Posterior cingulate gyrus (tissue), 11 donors: ENCODE measurements at regions not wholly inside any gene's neighbourhood (a gene's known extent, or its start where the extent isn't known, plus 50 kb on each side); places are given as distances from the start of the nearest gene placed in this dataset.

Source experiments
- DNase-seq, 10 donors: peaks; one replicate each; pipeline versions ENCODE4 v3.0.0 to v3.0.0-alpha.2; 2020 to 2021; ENCODE audit warnings: mixed read lengths in 3 of 10
- intact Hi-C: fragments of 100-400 bp; cut with DNase I; formaldehyde crosslinking; loops from one replicate; pipeline ENCODE4 v1.15.1; 2023

DNA sequence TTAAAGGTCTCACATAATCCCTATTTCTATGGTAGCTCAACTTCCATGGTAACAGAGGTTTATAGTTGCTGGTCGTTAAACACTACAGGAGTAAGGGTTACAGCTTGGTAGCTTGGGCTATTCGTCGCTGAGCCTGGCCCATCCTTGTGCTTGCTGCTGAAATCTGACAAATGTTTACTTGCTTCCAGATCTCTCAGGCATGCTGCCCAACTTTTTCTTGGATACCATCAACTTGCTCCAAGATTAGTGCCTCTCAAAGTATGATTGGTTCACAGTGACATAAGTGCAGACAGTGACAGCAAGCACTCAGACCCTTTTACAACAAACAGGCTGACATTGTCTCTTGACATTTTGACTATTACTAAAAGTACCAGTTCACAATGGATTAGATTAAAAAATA lies 231.8 kb downstream of the KCNS3 start:
- no peak for DNase-seq
- intact Hi-C loops: no loop called here

DNA sequence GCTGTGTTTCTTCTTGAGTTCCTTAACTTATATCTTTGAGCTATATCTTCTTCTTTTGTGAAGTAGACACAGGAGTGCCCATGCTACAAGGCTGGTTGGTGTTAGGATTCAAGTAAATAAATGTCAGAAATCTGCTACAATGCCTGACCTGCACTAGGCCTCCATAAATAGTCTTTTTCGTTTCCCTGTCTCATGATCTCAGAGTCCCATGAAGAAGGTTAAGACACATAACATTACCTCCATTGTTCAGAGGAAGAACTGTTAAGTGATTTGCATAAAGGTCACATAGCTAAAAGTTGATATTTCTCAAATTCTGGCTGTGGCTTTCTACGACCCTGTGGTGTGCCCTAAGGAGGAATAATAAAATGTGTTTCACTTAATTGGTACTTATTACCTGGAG lies 228.4 kb downstream of the KCNS3 start:
- no peak for DNase-seq
- intact Hi-C loops: no loop called here

DNA sequence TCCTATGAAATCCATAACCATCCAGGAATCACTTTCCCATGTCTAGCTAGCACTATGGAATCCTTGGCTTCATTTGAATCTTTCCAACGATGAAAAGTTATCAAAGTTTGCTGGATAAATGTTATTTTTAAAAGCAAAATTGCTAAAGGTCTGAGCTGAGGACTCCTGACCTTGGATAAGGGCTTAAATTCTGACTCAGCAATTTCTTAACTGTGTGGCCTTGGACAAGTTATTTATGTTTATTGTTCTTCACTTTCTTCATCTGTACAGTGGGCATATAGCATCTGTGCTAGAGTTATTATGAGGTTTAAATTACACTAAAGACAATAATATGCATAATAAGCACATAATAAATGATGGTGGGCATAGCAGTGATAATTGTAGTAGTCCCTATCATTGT lies 227.5 kb downstream of the KCNS3 start:
- intact Hi-C loops: no loop called here
- DNase-seq: no peak

DNA sequence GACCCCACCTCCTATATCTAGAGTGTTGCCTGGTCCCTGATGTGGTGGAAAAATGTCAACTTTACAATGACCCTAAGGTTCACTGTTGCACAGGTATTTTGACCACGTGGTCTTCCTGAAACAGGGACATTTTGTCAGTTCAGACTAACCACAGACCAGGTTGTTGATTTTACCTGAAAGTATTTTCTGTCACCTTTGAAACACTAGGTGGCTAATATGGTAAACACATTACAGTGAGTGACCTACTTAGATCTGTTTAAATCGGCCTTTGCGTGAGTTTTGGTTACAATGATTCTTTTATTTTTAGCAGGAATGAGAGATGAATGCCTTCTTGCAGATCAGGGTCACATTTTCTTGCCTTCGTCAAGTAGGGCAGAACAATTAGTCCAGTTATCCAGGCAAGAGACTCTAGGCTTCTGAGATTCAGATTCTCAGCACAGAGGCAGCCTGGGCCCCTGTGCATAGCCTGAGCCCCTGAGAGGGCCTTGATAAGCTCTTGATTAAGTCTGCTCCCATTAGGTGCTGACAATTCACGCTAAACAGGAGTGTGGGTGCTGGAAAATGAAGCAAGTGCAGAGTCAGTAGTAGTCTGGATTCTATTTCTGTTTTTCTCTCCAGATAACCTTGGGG lies 226.2 kb downstream of the KCNS3 start:
- intact Hi-C loops: no loop called here
- no peak for DNase-seq

DNA sequence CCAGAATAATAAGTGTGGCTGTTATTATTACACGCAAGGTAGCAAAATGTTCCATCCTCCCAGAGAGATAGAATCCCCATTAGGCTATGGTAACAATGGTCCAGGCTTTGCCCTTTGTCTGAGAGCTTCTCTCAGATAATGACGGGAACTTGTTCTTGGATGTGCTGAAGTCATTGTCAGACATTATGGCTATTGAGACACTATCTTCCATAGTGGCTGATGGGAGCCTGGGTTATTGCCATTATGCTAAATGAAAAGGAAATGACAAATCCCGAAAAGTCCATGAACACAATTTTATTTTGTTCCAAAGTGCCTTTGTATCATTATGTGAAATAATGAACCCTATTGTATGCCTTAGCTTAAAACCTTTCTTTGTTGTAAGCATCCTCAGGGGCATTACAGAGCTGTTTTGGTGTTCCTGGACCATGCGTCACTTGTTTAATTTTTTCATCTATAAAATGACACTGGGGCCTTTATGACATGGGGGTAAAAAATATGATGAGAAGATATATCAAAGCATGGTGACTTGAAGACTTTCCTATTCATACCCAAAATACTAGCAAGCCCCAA lies 218.5 kb downstream of the KCNS3 start:
- no peak for DNase-seq
- intact Hi-C loops: no loop called here

DNA sequence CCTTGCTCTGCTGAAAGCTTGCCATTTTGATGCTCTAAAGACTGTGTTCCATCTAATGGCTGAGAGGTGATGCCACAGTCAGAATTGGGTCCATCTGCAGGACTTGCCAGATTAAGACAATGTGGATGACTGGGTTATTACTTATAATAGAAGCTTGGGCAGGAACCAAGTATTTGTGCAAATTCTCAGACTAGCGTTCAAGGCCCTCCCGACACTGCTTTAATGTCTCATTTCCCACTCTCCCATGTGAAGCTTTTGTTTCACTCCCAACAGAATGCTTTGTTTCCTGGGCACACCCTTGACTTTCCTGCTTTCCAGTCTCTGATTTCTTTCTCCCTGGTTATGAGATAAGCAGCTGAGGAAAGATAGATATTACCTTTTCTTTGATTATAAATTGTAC lies 215.8 kb downstream of the KCNS3 start:
- intact Hi-C loops: no loop called here

DNA sequence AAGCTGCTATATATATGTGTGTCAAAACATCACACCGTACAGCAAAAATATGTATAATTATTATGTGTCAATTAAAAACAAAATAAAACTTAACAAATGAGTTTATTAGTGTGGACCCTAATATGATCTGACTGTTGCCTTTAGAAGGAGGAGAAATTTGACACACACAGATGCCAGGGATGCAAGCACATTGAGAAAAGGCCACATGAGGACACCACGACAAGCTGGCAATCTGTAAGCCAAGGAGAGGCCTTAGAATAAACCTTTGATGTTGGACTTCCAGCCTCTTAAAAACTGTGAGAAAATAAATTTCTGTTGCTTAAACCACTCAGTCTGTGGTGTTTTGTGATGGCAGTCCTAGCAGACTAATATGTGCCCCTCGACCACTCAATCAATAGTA lies 214.7 kb downstream of the KCNS3 start:
- intact Hi-C loops: no loop called here
- no peak for DNase-seq

More for the DNA sequence above, 215.8 kb downstream of the KCNS3 start:
- DNase-seq: no peak

DNA sequence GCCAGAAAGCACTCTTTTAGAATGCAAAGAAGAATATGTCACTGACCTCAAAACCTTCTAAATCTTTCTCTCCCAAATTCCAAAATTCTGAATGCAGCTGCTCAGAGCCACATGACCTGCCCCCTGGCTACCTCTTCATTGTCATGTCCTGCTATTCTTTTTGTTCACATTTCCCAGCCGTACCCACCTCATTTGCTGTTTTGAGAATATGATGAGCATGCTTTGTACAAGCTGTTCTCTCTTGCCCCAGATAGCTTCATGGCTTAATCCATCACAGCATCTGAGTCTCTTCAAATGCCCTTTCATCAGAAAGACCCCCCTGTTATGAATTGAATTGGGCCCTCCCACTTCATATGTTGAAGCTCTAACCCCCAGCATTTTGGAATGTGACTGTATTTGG lies 214.3 kb downstream of the KCNS3 start:
- intact Hi-C loops: no loop called here
- no peak for DNase-seq

DNA sequence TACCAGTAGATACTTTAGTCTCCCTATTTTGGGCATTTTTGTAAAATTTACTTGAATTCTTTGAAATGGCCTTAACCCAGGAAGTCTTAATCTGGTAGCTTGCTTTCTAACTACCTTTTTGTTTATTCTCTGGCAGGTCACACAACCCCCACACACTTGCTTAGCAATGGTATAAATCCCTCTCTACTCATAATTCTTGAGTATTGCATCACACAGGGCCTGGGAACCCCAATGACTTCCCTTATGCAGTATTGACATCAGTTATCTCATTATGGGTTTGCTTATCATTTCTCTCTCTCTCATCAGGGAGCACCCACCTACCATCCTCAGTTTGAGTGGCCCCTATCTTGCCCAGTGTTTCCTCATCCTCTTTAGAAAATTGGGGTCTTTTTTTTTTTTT lies 207.1 kb downstream of the KCNS3 start:
- no peak for DNase-seq
- intact Hi-C loops: no loop called here

DNA sequence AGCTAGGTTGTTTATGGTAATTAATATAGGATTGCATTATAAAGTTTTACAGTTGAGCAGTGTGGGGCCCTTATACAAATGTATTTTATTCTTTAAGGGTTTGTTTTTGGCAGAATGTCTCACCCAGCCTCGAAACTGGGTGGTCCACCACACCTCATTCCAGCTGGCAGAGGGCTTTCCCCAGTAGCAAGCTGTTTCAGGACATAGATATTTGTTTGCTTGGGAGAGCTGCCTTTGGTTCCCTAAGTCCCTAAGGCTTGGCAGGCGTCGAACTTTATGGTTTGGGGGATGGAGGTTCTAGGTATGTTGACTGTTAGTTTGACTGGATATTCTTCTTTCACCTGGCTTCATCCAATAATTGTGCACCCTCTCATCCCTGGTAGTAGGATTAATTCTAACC lies 205.9 kb downstream of the KCNS3 start:
- DNase-seq: no peak
- intact Hi-C loops: no loop called here

DNA sequence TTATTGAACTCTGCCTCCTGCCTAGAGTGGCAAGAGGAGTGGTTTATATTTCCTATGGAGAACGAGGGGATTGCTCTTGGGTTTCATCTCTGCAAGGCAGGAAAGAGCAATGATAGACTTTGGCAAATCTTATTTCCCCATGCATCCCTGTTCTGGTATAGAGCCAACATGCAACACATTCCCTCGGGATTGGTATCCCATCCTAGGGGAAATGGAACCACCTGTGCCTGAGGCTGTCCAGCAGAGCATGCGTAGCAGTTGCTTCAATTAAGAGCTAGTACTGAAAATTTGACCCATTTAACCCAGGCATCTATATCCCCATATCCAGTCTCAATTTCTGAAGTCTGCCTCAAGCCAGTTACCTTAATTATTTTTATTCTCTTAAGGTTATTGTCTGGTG lies 205.3 kb downstream of the KCNS3 start:
- DNase-seq: no peak
- intact Hi-C loops: no loop called here

DNA sequence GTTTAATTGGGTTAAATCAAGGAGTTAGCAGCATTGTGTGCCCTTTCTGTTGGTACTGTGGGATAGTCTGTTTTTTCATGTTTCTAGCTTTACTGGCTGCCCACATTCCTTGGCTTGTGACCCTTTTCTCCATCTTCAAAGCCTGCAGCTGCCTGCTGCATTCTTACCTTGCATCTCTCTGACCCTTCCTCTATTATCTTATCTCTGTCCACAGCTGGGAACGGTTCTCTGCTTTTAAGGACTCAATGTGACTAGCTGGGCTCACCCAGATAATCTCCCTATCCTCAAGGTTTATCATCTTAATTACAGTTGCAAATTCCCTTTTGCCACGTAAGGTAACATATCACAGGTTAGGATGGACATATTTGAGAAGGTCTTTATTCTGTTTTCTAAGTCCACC lies 199.7 kb downstream of the KCNS3 start:
- DNase-seq: no peak
- intact Hi-C loops: no loop called here

DNA sequence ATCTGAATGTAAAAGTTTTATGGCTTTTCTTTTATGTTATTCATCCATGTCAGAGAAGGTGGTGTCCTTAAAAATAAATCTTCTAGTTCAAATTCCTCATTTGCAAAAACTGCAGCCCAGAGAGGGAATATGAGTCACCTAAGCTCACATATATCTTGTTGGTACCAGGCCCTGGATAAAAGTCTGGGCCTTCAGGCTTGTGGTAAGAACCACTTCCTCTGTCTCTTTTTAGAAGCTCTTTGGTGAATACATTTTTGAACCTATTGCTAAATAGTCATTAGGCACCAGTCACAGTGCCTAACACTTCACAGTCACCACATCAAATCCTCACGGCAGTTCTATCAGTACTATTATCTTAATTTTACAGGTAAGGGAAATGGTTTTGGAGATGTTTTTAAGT lies 199.2 kb downstream of the KCNS3 start:
- no peak for DNase-seq
- intact Hi-C loops: no loop called here

DNA sequence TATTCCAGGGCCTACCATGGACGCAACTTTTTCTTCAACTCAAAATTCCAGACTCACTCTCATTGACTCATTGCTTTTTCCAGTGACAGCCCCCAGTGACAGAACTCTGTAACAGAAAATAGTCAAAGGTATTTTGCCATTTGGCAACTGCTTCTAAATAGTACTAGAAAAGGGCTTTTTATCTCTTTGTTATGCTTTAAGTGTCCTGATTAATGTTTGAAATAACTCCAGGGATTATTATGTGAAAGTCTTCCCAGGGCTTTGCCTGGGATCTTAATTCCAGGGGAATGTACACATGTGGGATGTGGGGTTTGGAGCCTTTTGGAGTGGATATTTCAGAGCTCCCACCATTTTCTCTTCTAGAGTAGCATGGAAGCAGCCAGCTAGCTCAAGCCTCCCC lies 198.8 kb downstream of the KCNS3 start:
- DNase-seq: no peak
- intact Hi-C loops: no loop called here

DNA sequence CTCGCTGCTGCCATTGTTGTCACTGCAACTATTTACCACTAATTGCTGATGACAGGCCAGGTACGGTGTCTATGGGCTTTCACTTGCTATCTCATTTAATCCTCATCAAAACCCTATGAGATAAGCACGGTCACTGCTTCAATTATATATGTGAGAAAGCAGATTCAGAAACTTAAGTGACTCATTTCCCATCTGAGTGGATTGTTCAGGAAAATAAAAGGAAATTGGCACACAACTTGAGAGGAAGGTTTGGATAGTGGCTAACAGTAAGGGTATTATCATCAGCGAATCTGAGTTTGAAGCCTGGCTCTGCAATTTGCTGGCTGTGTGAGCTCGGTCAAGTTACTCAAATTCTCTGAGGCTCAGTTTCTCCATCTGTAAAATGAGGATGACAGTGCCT lies 196.0 kb downstream of the KCNS3 start:
- intact Hi-C loops: no loop called here
- no peak for DNase-seq

DNA sequence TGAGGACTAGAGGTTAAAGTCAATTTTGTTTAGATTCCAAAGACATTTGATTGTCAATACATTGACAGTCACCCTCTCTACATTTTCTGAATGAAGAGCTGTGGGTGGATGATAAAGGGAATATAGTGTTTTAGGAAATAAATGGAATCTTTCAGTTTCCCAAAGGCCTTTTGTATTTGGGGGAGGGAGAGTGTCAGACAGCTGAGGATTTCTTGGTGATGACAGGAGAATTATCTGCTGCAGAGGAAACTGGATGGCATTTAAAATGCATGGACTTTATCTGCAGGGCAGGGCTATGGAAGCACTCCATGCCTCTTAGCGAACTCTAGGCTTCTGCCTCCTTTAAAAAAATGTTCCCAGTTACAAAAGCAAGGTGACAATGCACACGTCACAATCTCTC lies 195.1 kb downstream of the KCNS3 start:
- intact Hi-C loops: no loop called here
- DNase-seq: no peak

DNA sequence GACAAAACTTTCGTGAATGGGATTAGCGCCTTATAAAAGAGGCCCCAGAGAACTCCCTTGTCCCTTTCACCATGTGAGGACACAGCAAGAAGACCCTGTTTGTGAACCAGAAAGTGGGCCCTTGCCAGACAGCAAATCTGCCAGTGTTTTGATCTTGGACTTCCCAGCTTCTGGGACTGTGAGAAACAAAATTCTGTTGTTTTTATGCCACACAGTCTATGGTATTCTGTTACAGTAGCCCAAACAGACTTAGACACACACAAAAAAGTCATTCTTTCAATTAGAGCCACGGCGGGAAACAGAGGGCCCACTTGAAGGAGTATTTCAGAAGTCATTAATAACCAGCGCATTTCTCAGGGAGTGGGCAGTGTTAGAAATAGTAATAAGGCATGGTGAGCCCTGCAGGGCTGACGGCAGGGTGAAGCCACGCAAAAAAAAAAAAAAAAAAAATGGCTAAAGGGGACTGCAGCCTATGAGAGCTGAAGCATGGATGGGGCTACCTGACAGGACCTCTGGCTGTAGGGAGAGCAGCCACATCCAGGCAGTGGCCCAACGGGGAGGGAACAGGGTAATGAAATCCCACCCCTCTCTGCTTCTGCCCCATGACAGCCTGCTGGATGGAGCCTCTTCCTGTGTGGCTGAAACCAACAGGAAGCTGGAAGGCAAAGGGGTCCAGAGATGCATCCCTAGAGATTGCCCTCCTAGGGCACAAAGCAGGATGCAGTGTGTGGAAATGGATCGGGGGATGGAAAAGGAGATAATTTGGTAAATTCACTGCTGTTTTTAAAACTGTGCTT lies 189.3 kb downstream of the KCNS3 start:
- no peak for DNase-seq
- intact Hi-C loops: no loop called here

DNA sequence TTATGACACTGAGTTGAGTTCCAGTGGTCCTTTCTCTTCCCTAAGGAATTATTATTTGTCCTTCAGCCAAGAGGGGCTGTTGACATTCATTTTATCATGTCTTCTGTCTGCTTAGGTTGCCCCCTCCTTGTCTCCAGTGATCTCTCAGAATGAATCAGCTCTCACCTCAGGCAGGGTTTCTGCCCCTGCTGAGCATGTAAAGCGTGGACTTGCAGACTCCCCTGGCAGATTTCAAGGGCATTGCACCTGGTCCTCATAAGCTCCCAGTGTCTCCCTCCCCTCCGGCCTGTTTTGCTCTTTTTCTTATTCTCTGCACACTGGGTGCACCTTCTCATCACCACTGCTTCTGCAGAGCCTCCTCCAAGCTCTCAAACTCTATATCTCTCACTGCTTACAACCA lies 188.4 kb downstream of the KCNS3 start:
- intact Hi-C loops: no loop called here
- no peak for DNase-seq

DNA sequence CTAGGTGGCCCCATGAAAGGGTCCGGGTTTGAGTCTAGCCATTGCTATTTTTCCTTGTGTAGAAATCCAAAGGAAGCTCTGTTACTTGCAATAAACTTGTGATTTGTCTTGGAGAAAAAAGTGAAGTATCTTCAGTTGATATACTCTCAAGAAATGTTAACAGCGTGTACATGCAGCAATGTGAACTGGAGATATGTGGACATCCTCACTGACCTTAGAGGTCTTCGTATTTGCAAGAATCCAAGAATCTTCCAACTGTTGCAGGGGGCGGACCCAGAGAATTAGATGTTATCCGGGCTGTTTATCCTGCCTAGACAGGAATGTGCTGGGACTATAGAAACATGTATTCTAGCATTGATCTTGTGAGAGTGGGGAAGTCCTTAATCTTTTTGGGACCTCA lies 187.6 kb downstream of the KCNS3 start:
- DNase-seq: no peak
- intact Hi-C loops: no loop called here

DNA sequence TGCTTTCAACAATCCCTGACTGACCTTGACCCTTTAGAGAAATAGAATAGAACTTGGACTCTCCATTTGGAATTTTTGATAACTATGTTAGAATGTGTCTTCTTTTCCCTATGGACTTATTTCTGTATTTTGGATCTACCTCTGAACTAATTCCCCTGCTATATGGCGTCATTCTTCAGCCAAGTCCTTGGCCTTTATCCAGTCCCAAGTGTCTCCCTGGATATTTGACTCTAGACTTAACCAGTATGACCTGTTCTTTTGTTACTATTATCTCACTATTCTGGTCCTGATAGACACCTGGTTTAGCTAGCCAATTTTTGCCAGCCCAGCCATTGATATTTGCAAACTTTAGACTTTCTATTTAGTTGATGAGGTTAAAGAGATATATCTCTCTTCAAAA lies 186.8 kb downstream of the KCNS3 start:
- no peak for DNase-seq
- intact Hi-C loops: no loop called here

DNA sequence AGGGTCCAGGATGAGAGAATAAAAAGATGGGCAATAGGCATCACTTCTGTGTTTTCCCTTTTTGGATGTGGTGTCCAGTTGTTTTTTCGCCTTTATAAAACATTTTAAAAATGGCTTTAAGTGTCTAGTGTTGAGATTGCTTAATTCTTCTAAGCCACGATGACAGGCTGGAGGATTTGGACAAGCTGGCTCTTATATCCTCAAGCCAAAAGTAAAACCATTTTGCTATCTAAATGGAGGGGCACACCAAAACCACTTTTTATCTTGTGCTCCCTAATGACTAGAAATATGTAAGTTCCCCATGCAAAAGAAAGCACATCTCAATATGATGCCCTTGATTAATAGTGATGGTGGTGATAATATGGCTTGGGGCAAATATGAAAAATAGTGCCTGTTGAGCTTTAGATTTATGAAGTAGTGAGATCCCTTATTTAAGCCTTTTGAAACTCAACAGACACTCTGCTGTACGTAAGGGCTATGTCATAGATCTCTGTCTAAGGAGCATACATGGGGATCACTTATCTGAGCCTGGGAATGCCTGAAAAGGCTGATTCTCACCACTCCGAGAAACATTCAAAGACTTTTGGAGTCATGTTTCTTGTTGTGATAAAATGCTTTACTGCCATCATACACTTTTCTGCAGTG lies 185.5 kb downstream of the KCNS3 start:
- intact Hi-C loops: no loop called here
- DNase-seq: no peak

DNA sequence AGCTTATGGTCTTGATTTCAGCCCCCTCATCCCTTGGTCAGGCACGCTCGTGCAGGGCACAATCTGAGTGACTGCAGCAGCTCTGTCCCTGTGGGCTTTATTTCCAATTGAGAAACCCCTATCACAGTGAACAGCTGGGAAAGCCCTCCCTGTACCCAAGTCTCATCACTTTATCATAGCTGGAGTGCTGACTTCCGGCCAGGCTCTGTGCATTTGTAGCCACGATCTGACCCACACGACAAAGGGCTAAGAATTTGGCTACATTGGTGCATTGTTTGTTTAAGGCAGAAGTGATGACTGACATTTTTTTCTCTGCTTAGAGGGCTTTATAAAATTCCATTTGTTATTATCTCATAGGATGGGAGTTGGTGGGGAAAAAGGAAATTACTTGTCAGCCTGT lies 184.4 kb downstream of the KCNS3 start:
- no peak for DNase-seq
- intact Hi-C loops: no loop called here
